Memory B cell (primary cell): ENCODE measurements at regions not wholly inside any gene's neighbourhood (a gene's known extent, or its start where the extent isn't known, plus 50 kb on each side); places are given as distances from the start of the nearest gene placed in this dataset.
"Not testable (repeated sequence)": the region's sequence is repeated elsewhere in the genome, so short reads cannot be mapped to it uniquely, and the experiment has no call there.

Source experiments
- ATAC-seq: fragments of 150-1000 bp; cut with Tn5 transposase; 2 replicates; pipeline ENCODE4 v1.10.0; 2021; ENCODE audit warnings: low read depth, mild to moderate bottlenecking, moderate library complexity
- DNase-seq, 2 donors: peaks; one replicate each; pipeline ENCODE4 v3.0.0; 2022; ENCODE audit warnings: low spot score in 2 of 2
- H3K27ac Mint-ChIP-seq: one replicate; pipeline ENCODE4 v1.8.0; 2022; ENCODE audit warnings: mild to moderate bottlenecking, moderate library complexity, mixed read lengths
- H3K27me3 Mint-ChIP-seq: one replicate; pipeline ENCODE4 v1.8.0; 2022; ENCODE audit warnings: mixed read lengths
- H3K36me3 Mint-ChIP-seq: one replicate; pipeline ENCODE4 v1.8.0; 2022; ENCODE audit warnings: mild to moderate bottlenecking, mixed read lengths
- H3K4me1 Mint-ChIP-seq: one replicate; pipeline ENCODE4 v1.8.0; 2022; ENCODE audit warnings: mixed read lengths
- H3K4me3 Mint-ChIP-seq: one replicate; pipeline ENCODE4 v1.8.0; 2022; ENCODE audit warnings: mild to moderate bottlenecking, moderate library complexity, mixed read lengths
- H3K9me3 Mint-ChIP-seq: one replicate; pipeline ENCODE4 v1.8.0; 2022; ENCODE audit warnings: mixed read lengths

DNA sequence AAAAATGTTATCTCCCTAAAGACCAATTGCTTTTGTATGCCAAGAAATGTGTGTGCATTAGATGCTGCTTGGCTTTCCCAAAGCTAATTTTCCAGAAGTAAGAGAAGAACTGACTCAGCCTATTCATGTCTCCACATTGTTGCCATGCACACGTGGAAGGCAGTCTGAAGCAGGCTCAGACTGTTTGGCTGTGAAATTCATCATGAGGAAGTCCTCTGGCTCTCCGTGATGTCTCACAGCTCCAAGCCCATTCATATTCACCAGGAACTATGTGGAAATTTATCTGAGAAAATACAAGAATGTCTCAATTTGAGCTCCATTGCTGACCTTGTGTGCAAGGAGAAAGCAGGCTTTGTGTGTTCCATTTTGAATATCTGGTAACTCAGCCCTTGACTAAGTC lies 1022.2 kb upstream of the GJE1 start:
- no peak overlapping the region for H3K27ac Mint-ChIP-seq
- no peak for DNase-seq
- no peaks in the 10 kb centered on the region for H3K36me3 Mint-ChIP-seq
- H3K4me1 Mint-ChIP-seq, result no peaks in the 10 kb centered on the region
- no peaks in the 10 kb centered on the region for H3K9me3 Mint-ChIP-seq
- ATAC-seq, result no peak
- H3K4me3 Mint-ChIP-seq, result no peak overlapping the region
- H3K27me3 Mint-ChIP-seq, result no peaks in the 10 kb centered on the region

GRCh38 chr6:141107591-141108160 lies 1025.0 kb upstream of the GJE1 start:
- Mint-ChIP-seq H3K27ac (no peak overlapping the region), H3K4me1 (no peaks in the 10 kb centered on the region), H3K9me3 (peaks cover 6% of the 10 kb centered on the region), H3K4me3 (no peak overlapping the region), H3K27me3 (no peaks in the 10 kb centered on the region), H3K36me3 (no peaks in the 10 kb centered on the region)
- DNase-seq, result no peak
- ATAC-seq, result no peak

DNA sequence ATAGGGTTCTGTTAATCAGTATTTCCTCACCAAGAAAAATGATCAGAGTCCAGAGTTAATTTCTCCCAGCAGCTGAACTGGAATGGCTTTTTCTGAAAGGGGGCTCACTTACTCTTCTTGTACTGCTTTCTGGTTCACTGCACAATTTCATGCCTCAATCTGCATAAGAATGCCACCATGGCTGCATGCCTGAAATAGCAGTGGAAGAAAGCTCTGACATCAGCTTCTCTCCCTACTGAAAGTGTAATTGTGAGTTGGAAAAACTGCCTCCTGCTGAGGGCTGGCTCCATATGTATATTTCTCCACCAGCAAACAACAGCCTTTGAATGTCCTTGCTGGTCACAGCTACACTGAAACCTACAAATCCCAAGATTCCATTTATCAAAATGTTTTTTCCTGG lies 1027.2 kb upstream of the GJE1 start:
- Mint-ChIP-seq H3K27ac (no peak overlapping the region), H3K36me3 (no peaks in the 10 kb centered on the region), H3K27me3 (no peaks in the 10 kb centered on the region), H3K4me3 (no peak overlapping the region), H3K4me1 (no peaks in the 10 kb centered on the region), H3K9me3 (peaks cover 6% of the 10 kb centered on the region)
- no peak for DNase-seq
- ATAC-seq, result no peak

DNA sequence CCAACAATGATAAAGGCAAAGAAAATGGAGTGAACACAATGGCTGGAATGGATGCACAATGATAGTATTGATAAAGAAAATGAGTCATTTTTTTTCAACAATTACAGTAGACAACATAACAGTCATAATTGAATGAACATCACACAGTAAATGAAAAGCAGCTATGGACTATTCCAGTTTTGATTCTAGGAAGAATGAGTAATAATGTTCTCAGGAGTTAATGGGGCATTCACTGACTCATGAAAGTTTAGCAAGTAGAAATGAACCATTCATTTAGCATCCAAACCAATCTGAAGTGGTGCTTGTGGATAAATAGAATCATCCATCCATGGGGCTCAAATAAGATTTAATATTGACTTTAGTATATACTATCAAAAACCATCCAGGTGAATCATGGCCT lies 1029.5 kb upstream of the GJE1 start:
- ATAC-seq, result no peak
- Mint-ChIP-seq H3K4me1 (no peaks in the 10 kb centered on the region), H3K27ac (no peak overlapping the region), H3K27me3 (peaks cover 3% of the 10 kb centered on the region), H3K9me3 (peaks cover 6% of the 10 kb centered on the region), H3K36me3 (no peaks in the 10 kb centered on the region), H3K4me3 (no peak overlapping the region)
- DNase-seq, result no peak

GRCh38 chr6:141097471-141097870 lies 1035.3 kb upstream of the GJE1 start:
- ATAC-seq, result no peak
- Mint-ChIP-seq H3K4me3 (no peak overlapping the region), H3K4me1 (no peaks in the 10 kb centered on the region), H3K27ac (no peak overlapping the region), H3K36me3 (no peaks in the 10 kb centered on the region), H3K27me3 (peaks cover 4% of the 10 kb centered on the region), H3K9me3 (no peaks in the 10 kb centered on the region)
- DNase-seq, result no peak

DNA sequence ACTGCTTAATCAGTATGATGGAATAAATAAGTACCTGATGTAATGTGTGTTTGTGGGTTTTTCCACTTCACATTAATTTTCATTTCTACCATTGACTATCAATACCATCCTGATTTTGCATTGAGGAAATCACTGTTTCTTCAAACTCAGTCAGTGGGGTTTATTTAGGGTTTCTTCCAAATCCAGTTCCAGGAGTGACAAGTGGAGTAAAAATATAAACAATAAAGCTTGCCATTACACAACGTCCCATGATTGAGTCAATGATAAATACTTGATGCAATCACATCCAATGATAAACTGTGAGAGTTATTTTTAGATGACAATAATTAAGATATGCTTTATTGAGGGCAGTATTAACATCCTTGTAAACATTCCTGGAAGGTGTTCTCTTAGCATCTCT lies 1037.4 kb upstream of the GJE1 start:
- H3K4me1 Mint-ChIP-seq, result no peaks in the 10 kb centered on the region
- H3K4me3 Mint-ChIP-seq, result no peak overlapping the region
- no peak overlapping the region for H3K27ac Mint-ChIP-seq
- H3K36me3 Mint-ChIP-seq, result no peaks in the 10 kb centered on the region
- peaks cover 4% of the 10 kb centered on the region for H3K27me3 Mint-ChIP-seq
- DNase-seq, result no peak
- H3K9me3 Mint-ChIP-seq, result no peaks in the 10 kb centered on the region
- no peak for ATAC-seq

GRCh38 chr6:141088171-141088570 lies 1044.6 kb upstream of the GJE1 start:
- ATAC-seq (no peak), DNase-seq (no peak)
- Mint-ChIP-seq H3K9me3 (no peaks in the 10 kb centered on the region), H3K36me3 (no peaks in the 10 kb centered on the region), H3K4me3 (no peak overlapping the region), H3K27me3 (no peaks in the 10 kb centered on the region), H3K4me1 (no peaks in the 10 kb centered on the region), H3K27ac (no peak overlapping the region)

GRCh38 chr6:141077355-141078333 lies 1055.1 kb upstream of the GJE1 start:
- DNase-seq (no peak), ATAC-seq (peak; percentile 76)
- Mint-ChIP-seq H3K4me1 (no peaks in the 10 kb centered on the region), H3K4me3 (no peak overlapping the region), H3K27ac (no peak overlapping the region), H3K36me3 (no peaks in the 10 kb centered on the region), H3K9me3 (no peaks in the 10 kb centered on the region), H3K27me3 (no peaks in the 10 kb centered on the region)

DNA sequence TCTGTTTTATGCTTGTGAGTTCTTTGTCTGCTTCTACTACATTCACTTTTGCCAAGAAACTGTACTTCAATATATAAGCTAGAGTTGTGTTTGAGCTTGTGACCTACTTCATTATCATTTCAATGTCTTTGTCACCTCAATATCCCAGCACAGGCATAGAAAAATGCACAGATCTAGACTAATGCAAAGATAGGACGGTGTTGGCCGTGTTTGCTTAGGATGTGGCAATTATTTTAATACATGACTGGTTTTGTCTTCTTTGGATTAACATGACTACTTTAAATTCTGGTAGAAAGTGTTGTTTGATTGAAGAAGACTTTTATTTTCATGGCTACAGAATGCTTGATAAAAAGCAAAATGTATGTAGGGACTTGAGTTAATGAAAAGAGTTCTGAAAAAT lies 1075.0 kb upstream of the GJE1 start:
- ATAC-seq (no peak), DNase-seq (no peak)
- Mint-ChIP-seq H3K27ac (no peak overlapping the region), H3K4me3 (no peak overlapping the region), H3K4me1 (no peaks in the 10 kb centered on the region), H3K9me3 (no peaks in the 10 kb centered on the region), H3K27me3 (no peaks in the 10 kb centered on the region), H3K36me3 (no peaks in the 10 kb centered on the region)

DNA sequence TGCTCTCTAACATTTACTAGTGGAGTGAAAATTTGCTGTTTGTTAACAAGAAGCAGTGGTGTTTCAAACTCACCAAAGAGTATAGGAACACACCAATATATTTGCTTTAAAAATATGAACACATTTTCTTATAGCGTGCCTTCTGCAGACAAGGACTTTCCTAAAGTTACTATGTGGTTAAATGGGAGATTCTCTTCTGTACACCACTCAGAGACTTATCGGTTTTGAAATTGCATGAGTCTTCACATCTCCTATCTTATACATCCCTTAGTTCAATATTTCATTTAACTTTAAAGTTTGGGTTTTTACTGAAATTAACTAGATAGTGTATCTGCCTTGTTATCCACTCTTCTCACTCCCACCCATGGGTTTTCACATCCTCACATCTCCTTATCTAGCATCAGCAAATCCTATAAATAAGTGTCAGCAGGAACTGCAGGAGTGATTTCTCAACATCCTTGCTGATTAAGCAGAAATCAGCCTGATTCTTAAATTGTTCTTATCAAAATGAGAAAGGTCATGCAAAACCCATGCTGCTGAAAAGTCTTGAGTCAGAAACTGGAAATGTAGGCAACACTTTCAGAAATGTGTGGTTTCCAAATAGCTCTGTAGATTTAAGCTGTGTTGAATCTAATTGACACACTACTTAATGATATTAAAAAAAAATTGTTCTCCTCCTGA lies 1075.6 kb upstream of the GJE1 start:
- H3K27me3 Mint-ChIP-seq, result no peaks in the 10 kb centered on the region
- no peak for ATAC-seq
- no peaks in the 10 kb centered on the region for H3K36me3 Mint-ChIP-seq

GRCh38 chr6:141050471-141050870 lies 1082.3 kb upstream of the GJE1 start:
- no peak for DNase-seq
- ATAC-seq, result no peak
- Mint-ChIP-seq H3K4me3 (no peak overlapping the region), H3K9me3 (peaks cover 2% of the 10 kb centered on the region), H3K27me3 (no peaks in the 10 kb centered on the region), H3K36me3 (no peaks in the 10 kb centered on the region), H3K4me1 (no peaks in the 10 kb centered on the region), H3K27ac (no peak overlapping the region)

More for the DNA sequence above, 1075.6 kb upstream of the GJE1 start:
- Mint-ChIP-seq H3K9me3 (no peaks in the 10 kb centered on the region), H3K4me3 (no peak overlapping the region), H3K27ac (no peak overlapping the region), H3K4me1 (no peaks in the 10 kb centered on the region)
- no peak for DNase-seq

DNA sequence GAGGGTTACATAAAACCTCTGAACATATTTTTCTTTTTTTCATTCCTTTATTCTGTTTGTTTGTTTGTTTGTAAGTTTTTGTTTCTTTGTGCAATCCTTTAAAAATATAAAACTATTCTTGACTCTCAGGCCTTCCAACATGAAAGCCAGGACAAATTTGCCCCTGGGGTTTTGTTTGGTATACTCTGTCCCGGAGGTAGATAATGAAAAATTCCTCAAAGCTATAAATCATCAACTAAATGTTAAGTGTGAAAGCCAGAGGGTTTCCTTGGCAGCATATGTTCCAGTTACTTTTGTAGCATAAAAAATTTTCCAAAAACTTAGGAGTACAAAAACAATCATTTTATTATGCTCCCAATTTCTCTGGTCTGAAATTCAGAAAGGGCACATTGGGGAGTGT lies 1084.3 kb upstream of the GJE1 start:
- no peak for DNase-seq

DNA sequence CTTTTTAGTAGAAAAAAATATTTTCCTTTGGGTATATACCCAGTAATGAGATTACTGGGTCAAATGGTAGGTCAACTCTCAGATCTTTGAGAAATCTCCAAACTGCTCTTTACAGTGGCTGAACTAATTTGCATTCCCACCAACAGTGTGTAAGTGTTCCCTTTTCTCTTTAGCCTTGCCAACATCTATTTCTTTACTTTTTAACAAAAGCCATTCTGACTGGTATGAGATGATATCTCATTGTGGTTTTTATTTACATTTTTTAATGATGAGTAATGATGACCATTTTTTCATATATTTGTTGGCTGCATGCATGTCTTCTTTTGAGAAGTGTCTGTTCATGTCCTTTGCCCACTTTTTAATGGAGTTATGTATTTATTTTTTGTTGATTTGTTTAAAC lies 1086.2 kb upstream of the GJE1 start:
- DNase-seq, H3K27ac Mint-ChIP-seq, H3K4me1 Mint-ChIP-seq, H3K27me3 Mint-ChIP-seq, H3K9me3 Mint-ChIP-seq, ATAC-seq, H3K4me3 Mint-ChIP-seq, H3K36me3 Mint-ChIP-seq: not testable (repeated sequence)

More for the DNA sequence above, 1084.3 kb upstream of the GJE1 start:
- no peak for ATAC-seq
- Mint-ChIP-seq H3K4me1 (no peaks in the 10 kb centered on the region), H3K4me3 (no peak overlapping the region), H3K27me3 (no peaks in the 10 kb centered on the region), H3K27ac (no peak overlapping the region), H3K9me3 (peaks cover 2% of the 10 kb centered on the region), H3K36me3 (no peaks in the 10 kb centered on the region)

DNA sequence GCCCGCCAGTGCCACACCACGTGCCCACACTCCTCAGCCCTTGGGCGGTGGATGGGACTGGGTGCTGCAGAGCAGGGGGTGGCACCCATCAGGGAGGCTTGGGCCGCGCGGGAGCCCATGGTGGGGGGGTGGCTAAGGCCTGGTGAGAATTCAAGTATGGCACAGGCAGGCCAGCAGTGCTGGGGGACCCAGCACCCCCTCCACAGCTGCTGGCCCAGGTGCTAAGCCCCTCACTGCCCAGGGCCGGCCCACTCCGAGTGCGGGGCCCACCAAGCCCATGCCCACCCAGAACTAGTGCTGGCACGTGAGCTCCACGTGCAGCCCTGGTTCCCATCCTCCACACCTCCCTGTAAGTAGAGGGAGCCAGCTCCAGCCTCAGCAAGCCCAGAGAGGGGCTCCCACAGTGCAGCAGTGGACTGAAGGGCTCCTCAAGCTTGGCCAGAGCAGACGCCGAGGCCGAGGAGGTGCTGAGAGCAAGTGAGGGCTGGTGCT lies 1091.1 kb upstream of the GJE1 start:
- DNase-seq (no peak), ATAC-seq (no peak)
- no peak overlapping the region for H3K27ac Mint-ChIP-seq
- no peaks in the 10 kb centered on the region for H3K4me1 Mint-ChIP-seq
- H3K27me3 Mint-ChIP-seq, result no peaks in the 10 kb centered on the region
- H3K36me3 Mint-ChIP-seq, result no peaks in the 10 kb centered on the region
- H3K9me3 Mint-ChIP-seq, result no peaks in the 10 kb centered on the region
- no peak overlapping the region for H3K4me3 Mint-ChIP-seq
